Gastroesophageal sphincter (tissue), 4 donors: ENCODE measurements at regions not wholly inside any gene's neighbourhood (a gene's known extent, or its start where the extent isn't known, plus 50 kb on each side); places are given as distances from the start of the nearest gene placed in this dataset.

Source experiments
- ATAC-seq: fragments of 150-250 bp; one replicate; pipeline ENCODE4 v1.9.1; 2016; ENCODE audit warnings: mild to moderate bottlenecking, moderate library complexity
- H3K27ac ChIP-seq, 4 donors: fragments of 200-600 bp; sonication (generic) in 3 of 4; 1 replicate in 3 of 4; 2 replicates in 1 of 4; pipeline ENCODE4 v1.5.1; 2016 to 2019
- H3K27me3 ChIP-seq: fragments of 200-600 bp; sonication (generic); one replicate; pipeline ENCODE4 v1.5.1; 2019
- H3K36me3 ChIP-seq, 2 donors: fragments of 200-600 bp; sonication (generic); one replicate each; pipeline ENCODE4 v1.5.1; 2019; ENCODE audit warnings: control low read depth in 1 of 2
- H3K4me1 ChIP-seq, 3 donors: fragments of 200-600 bp; sonication (generic); 1 replicate in 2 of 3; 2 replicates in 1 of 3; pipeline ENCODE4 v1.5.1; 2016 to 2019; ENCODE audit warnings: control low read depth in 2 of 3
- H3K4me3 ChIP-seq, 2 donors: fragments of 200-600 bp; sonication (generic); one replicate each; pipeline ENCODE4 v1.5.1; 2019; ENCODE audit warnings: mild to moderate bottlenecking in 1 of 2, moderate library complexity in 1 of 2
- H3K9me3 ChIP-seq, 3 donors: fragments of 200-600 bp; sonication (generic); one replicate each; pipeline ENCODE4 v1.5.1; 2017 to 2019; ENCODE audit warnings: control low read depth in 2 of 3
- CTCF ChIP-seq, 4 experiments: fragments of 200-600 bp in 2 of 4; fragments of 450-650 bp in 2 of 4; sonication (generic) in 1 of 4; IDR thresholded peaks; one replicate each; pipeline ENCODE4 v1.5.1; 2017 to 2019; ENCODE audit warnings: antibody characterized with exemption in 4 of 4, mild to moderate bottlenecking in 2 of 4, moderate library complexity in 2 of 4
- EP300 ChIP-seq: sonication (generic); formaldehyde crosslinking; IDR thresholded peaks from one replicate; pipeline ENCODE4 v1.6.1; 2017; ENCODE audit warnings: antibody characterized with exemption, mild to moderate bottlenecking
- POLR2A ChIP-seq, 2 donors: fragments of 450-650 bp; IDR thresholded peaks; one replicate each; pipeline ENCODE4 v1.6.1; 2017; ENCODE audit warnings: antibody characterized with exemption in 2 of 2, mild to moderate bottlenecking in 2 of 2, moderate library complexity in 1 of 2
- POLR2AphosphoS5 ChIP-seq: sonication (generic); formaldehyde crosslinking; IDR thresholded peaks from one replicate; pipeline ENCODE4 v1.6.1; 2017; ENCODE audit warnings: antibody characterized with exemption
- WGBS, 2 donors: methylation state at CpG; one replicate each; pipeline ENCODE4 v1.1.5; 2018; ENCODE audit warnings: low coverage in 1 of 2; 5-methylcytosine and 5-hydroxymethylcytosine counted together

- H3K4me1 ChIP-seq = no peaks in the 10 kb centered on the region
- TF ChIP-seq POLR2AphosphoS5 (no peak), POLR2A (IDR thresholded peaks at IDR 0.05) (no peak), EP300 (no peak), CTCF (IDR thresholded peaks at IDR 0.05) (no peak)
- H3K27me3 ChIP-seq = no peaks in the 10 kb centered on the region
Measured at GRCh38 chr17:70492368-70492767, 323.0 kb downstream of the KCNJ2 start.

GRCh38 chr17:70493277-70493874 is 324.0 kb downstream of the KCNJ2 start:
- no peak overlapping the region for H3K27ac ChIP-seq
- ATAC-seq = no peak
- H3K4me3 ChIP-seq = no peak overlapping the region
- H3K36me3 ChIP-seq = no peaks in the 10 kb centered on the region
- H3K27me3 ChIP-seq = no peaks in the 10 kb centered on the region
- TF ChIP-seq CTCF (IDR thresholded peaks at IDR 0.05) (no peak), EP300 (no peak), POLR2A (IDR thresholded peaks at IDR 0.05) (no peak), POLR2AphosphoS5 (no peak)
- no peaks in the 10 kb centered on the region for H3K9me3 ChIP-seq
- WGBS, 2 donors = 43 to 76% methylated on average over 2 to 3 of the region's 3 CpGs
- peaks cover 0 to 9% (median 0%) of the 10 kb centered on the region in 3 donors for H3K4me1 ChIP-seq

More at GRCh38 chr17:70492368-70492767, 323.0 kb downstream of the KCNJ2 start:
- no peak for ATAC-seq
- Histone ChIP-seq H3K4me3 (no peak overlapping the region), H3K27ac (no peak overlapping the region), H3K36me3 (no peaks in the 10 kb centered on the region), H3K9me3 (no peaks in the 10 kb centered on the region)
- WGBS, 2 donors = 46 to 67% methylated on average over 2 of the region's 2 CpGs

- Histone ChIP-seq H3K27ac (no peak overlapping the region), H3K4me3 (no peak overlapping the region), H3K4me1 (peaks cover 0 to 19% (median 0%) of the 10 kb centered on the region in 3 donors), H3K36me3 (no peaks in the 10 kb centered on the region), H3K9me3 (no peaks in the 10 kb centered on the region), H3K27me3 (no peaks in the 10 kb centered on the region)
- 10 to 30% methylated on average over 2 of the region's 2 CpGs for WGBS, 2 donors
- no peak for TF ChIP-seq POLR2AphosphoS5
- TF ChIP-seq EP300 = no peak
- no peak for TF ChIP-seq CTCF (IDR thresholded peaks at IDR 0.05)
- TF ChIP-seq POLR2A (IDR thresholded peaks at IDR 0.05) = no peak
- ATAC-seq = no peak
Measured at GRCh38 chr17:70498631-70499030, 329.3 kb downstream of the KCNJ2 start.

- Histone ChIP-seq H3K27me3 (no peaks in the 10 kb centered on the region), H3K36me3 (no peaks in the 10 kb centered on the region), H3K27ac (no peak overlapping the region), H3K9me3 (no peaks in the 10 kb centered on the region), H3K4me3 (no peak overlapping the region), H3K4me1 (peaks cover 0 to 19% (median 0%) of the 10 kb centered on the region in 3 donors)
- 29 to 42% methylated on average over 2 of the region's 2 CpGs for WGBS, 2 donors
- TF ChIP-seq POLR2AphosphoS5 (no peak), EP300 (no peak), POLR2A (IDR thresholded peaks at IDR 0.05) (no peak), CTCF (IDR thresholded peaks at IDR 0.05) (no peak)
- ATAC-seq = no peak
Measured at GRCh38 chr17:70499067-70499786, 329.9 kb downstream of the KCNJ2 start.

- H3K27ac ChIP-seq = no peak overlapping the region
- no peaks in the 10 kb centered on the region for H3K27me3 ChIP-seq
- no peaks in the 10 kb centered on the region for H3K9me3 ChIP-seq
- 47 to 84% methylated on average over 3 of the region's 3 CpGs for WGBS, 2 donors
- H3K4me1 ChIP-seq = peaks cover 0 to 9% (median 0%) of the 10 kb centered on the region in 3 donors
- no peaks in the 10 kb centered on the region for H3K36me3 ChIP-seq
- no peak overlapping the region for H3K4me3 ChIP-seq
- ATAC-seq = no peak
- TF ChIP-seq POLR2A (IDR thresholded peaks at IDR 0.05) (no peak), CTCF (IDR thresholded peaks at IDR 0.05) (no peak), EP300 (no peak), POLR2AphosphoS5 (no peak)
Measured at GRCh38 chr17:70503449-70503848, 334.1 kb downstream of the KCNJ2 start.
